H9 (cell line): ENCODE measurements at regions not wholly inside any gene's neighbourhood (a gene's known extent, or its start where the extent isn't known, plus 50 kb on each side); places are given as distances from the start of the nearest gene placed in this dataset.

Source experiments
- DNase-seq: peaks from one replicate; pipeline ENCODE4 v3.0.0-alpha.2; 2017
- H2AFZ ChIP-seq: one replicate; pipeline ENCODE4 v1.6.1; 2013; ENCODE audit warnings: mild to moderate bottlenecking, low read length, control low read depth, moderate library complexity
- H2AK5ac ChIP-seq: 2 replicates; pipeline ENCODE4 v1.6.1; 2013; ENCODE audit warnings: low read length, control low read depth, mixed read lengths; ENCODE audit not compliant: insufficient read length
- H2BK120ac ChIP-seq: one replicate; pipeline ENCODE4 v1.6.1; 2013; ENCODE audit warnings: low read depth, mild to moderate bottlenecking, low read length, control low read depth, inconsistent platforms; ENCODE audit not compliant: poor library complexity, severe bottlenecking
- H2BK12ac ChIP-seq: 2 replicates; pipeline ENCODE4 v1.6.1; 2013; ENCODE audit warnings: low read length, control low read depth, mixed read lengths, low read depth; ENCODE audit not compliant: insufficient read length
- H2BK15ac ChIP-seq: 2 replicates; pipeline ENCODE4 v1.6.1; 2013; ENCODE audit warnings: low read depth, low read length, control low read depth
- H2BK20ac ChIP-seq: one replicate; pipeline ENCODE4 v1.6.1; 2013; ENCODE audit warnings: low read depth, mild to moderate bottlenecking, low read length, control low read depth, inconsistent platforms; ENCODE audit not compliant: poor library complexity, severe bottlenecking
- H2BK5ac ChIP-seq: 2 replicates; pipeline ENCODE4 v1.6.1; 2013; ENCODE audit warnings: low read length, control low read depth, mixed read lengths; ENCODE audit not compliant: insufficient read length
- H3K14ac ChIP-seq: 2 replicates; pipeline ENCODE4 v1.6.1; 2013; ENCODE audit warnings: low read length, control low read depth; ENCODE audit not compliant: insufficient read depth
- H3K18ac ChIP-seq: 2 replicates; pipeline ENCODE4 v1.6.1; 2013; ENCODE audit warnings: low read depth, mild to moderate bottlenecking, mixed read lengths, low read length, control low read depth; ENCODE audit not compliant: insufficient read length
- H3K23ac ChIP-seq: 2 replicates; pipeline ENCODE4 v1.6.1; 2013; ENCODE audit warnings: low read length, control low read depth, mixed read lengths, low read depth; ENCODE audit not compliant: insufficient read length
- H3K23me2 ChIP-seq: 2 replicates; pipeline ENCODE4 v1.6.1; 2013; ENCODE audit warnings: low read depth, mild to moderate bottlenecking, mixed read lengths, low read length, control low read depth; ENCODE audit not compliant: insufficient read length, poor library complexity, severe bottlenecking
- H3K27ac ChIP-seq: 2 replicates; pipeline ENCODE4 v1.5.1; 2013; ENCODE audit warnings: low read length, control low read depth, mixed read lengths, low read depth; ENCODE audit not compliant: insufficient read length
- H3K27me3 ChIP-seq: 2 replicates; pipeline ENCODE4 v1.6.1; 2013; ENCODE audit warnings: low read length, control low read depth, inconsistent platforms; ENCODE audit not compliant: insufficient read depth
- H3K4ac ChIP-seq: 2 replicates; pipeline ENCODE4 v1.6.1; 2013; ENCODE audit warnings: low read depth, mild to moderate bottlenecking, control low read depth, inconsistent platforms, low read length, moderate library complexity
- H3K4me1 ChIP-seq: 2 replicates; pipeline ENCODE4 v1.6.1; 2013; ENCODE audit warnings: low read length, control low read depth, inconsistent platforms; ENCODE audit not compliant: insufficient read depth
- H3K4me2 ChIP-seq: 2 replicates; pipeline ENCODE4 v1.6.1; 2013; ENCODE audit warnings: low read length, control low read depth, mixed read lengths; ENCODE audit not compliant: insufficient read length, insufficient read depth
- H3K56ac ChIP-seq: 2 replicates; pipeline ENCODE4 v1.6.1; 2013; ENCODE audit warnings: low read depth, mild to moderate bottlenecking, mixed read lengths, low read length, control low read depth; ENCODE audit not compliant: insufficient read length
- H3K79me1 ChIP-seq: 2 replicates; pipeline ENCODE4 v1.6.1; 2013; ENCODE audit warnings: low read depth, mild to moderate bottlenecking, moderate library complexity, low read length, control low read depth, inconsistent platforms; ENCODE audit not compliant: insufficient read depth, poor library complexity, severe bottlenecking
- H3K79me2 ChIP-seq: 2 replicates; pipeline ENCODE4 v1.6.1; 2013; ENCODE audit warnings: low read length, control low read depth, inconsistent platforms; ENCODE audit not compliant: insufficient read depth
- H3K9ac ChIP-seq: 2 replicates; pipeline ENCODE4 v1.6.1; 2013; ENCODE audit warnings: low read length, control low read depth, mixed read lengths; ENCODE audit not compliant: insufficient read length; ENCODE audit errors: extremely low read depth
- H3K9me3 ChIP-seq: one replicate; pipeline ENCODE4 v1.6.1; 2013; ENCODE audit warnings: low read depth, low read length, inconsistent platforms; ENCODE audit not compliant: control insufficient read depth
- H3T11ph ChIP-seq: one replicate; pipeline ENCODE4 v1.6.1; 2013; ENCODE audit warnings: mild to moderate bottlenecking, low read length, control low read depth, inconsistent platforms
- H4K20me1 ChIP-seq: one replicate; pipeline ENCODE4 v1.6.1; 2013; ENCODE audit not compliant: control insufficient read depth, insufficient read length, insufficient read depth
- H4K5ac ChIP-seq: 2 replicates; pipeline ENCODE4 v1.6.1; 2013; ENCODE audit warnings: low read depth, mild to moderate bottlenecking, mixed read lengths, low read length, control low read depth; ENCODE audit not compliant: insufficient read length
- H4K8ac ChIP-seq: replicated peaks from 2 replicates; pipeline ENCODE4 v1.6.1; 2013; ENCODE audit warnings: low read length, control low read depth, mixed read lengths, low read depth; ENCODE audit not compliant: insufficient read length
- H4K91ac ChIP-seq: 2 replicates; pipeline ENCODE4 v1.6.1; 2013; ENCODE audit warnings: low read depth, mild to moderate bottlenecking, moderate library complexity, mixed read lengths, low read length, control low read depth; ENCODE audit not compliant: insufficient read length
- H3K27ac Mint-ChIP-seq, 3 experiments: 2 replicates in 2 of 3; 3 replicates in 1 of 3; pipeline ENCODE4 v1.8.0; 2020 to 2021; ENCODE audit warnings: mixed read lengths in 3 of 3, mild to moderate bottlenecking in 1 of 3, moderate library complexity in 1 of 3
- H3K27me3 Mint-ChIP-seq: 2 replicates; pipeline ENCODE4 v1.8.0; 2021; ENCODE audit warnings: low read depth, mild to moderate bottlenecking, moderate library complexity, mixed read lengths
- H3K36me3 Mint-ChIP-seq, 3 experiments: 2 replicates in 2 of 3; 3 replicates in 1 of 3; pipeline ENCODE4 v1.8.0; 2020 to 2021; ENCODE audit warnings: low read depth in 3 of 3, mixed read lengths in 3 of 3; ENCODE audit not compliant: insufficient read depth in 1 of 3
- H3K4me1 Mint-ChIP-seq, 2 experiments: 2 replicates each; pipeline ENCODE4 v1.8.0; 2020; ENCODE audit warnings: mixed read lengths in 2 of 2
- H3K4me3 Mint-ChIP-seq, 2 experiments: 2 replicates in 1 of 2; 3 replicates in 1 of 2; pipeline ENCODE4 v1.8.0; 2020 to 2021; ENCODE audit warnings: mild to moderate bottlenecking in 2 of 2, mixed read lengths in 2 of 2, moderate library complexity in 1 of 2
- H3K9me3 Mint-ChIP-seq, 2 experiments: 2 replicates in 1 of 2; 3 replicates in 1 of 2; pipeline ENCODE4 v1.8.0; 2020; ENCODE audit warnings: mild to moderate bottlenecking in 2 of 2, mixed read lengths in 2 of 2, moderate library complexity in 1 of 2
- WGBS: extraction: QIAGEN DNeasy Blood & Tissue Kit; methylation state at CpG from one replicate; pipeline ENCODE4 v1.1.7; 2013; ENCODE audit warnings: missing lambda C conversion rate, low lambda C conversion rate, mixed read lengths; ENCODE audit not compliant: insufficient read length; ENCODE audit errors: extremely low coverage; 5-methylcytosine and 5-hydroxymethylcytosine counted together
- TF ChIP-seq, protein P1 (sequence below): fragments of 200-600 bp; sonication (generic); conservative IDR thresholded peaks from 3 replicates; pipeline ENCODE4 v1.8.0; 2021; ENCODE audit warnings: antibody characterized with exemption, mild to moderate bottlenecking

DNA sequence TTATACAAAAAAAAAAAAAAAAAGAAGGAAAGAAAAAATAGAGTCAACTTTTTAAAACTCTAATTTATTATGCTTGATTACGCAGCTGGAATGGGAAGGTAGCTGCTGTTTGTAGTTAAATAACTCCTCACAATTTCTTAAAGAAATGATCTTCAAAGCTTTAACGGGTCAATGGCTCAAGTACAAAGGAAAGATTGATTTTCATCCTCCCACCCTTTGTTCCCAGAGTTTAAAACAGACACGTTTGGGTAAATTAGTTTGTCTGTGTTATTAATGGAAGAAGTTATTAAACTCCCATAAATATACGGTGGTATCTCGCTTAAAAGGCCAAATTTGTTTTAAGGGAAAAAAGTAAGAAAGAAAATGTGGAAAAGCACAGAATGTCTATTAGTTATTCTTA, 179.3 kb downstream of the EMX2 start:
- H3K4me3 Mint-ChIP-seq = no peak overlapping the region
- H3K4me1 ChIP-seq = peaks cover 4% of the 10 kb centered on the region; the same call in 1 of the 2 replicates
- no peak overlapping the region for H3K27ac Mint-ChIP-seq
- DNase-seq = no peak
- peaks cover 12 to 16% of the 10 kb centered on the region in 2 experiments for H3K4me1 Mint-ChIP-seq
- no peaks in the 10 kb centered on the region for H4K20me1 ChIP-seq
- H4K91ac ChIP-seq = no peak overlapping the region
- no peak overlapping the region for H4K8ac ChIP-seq
- no CpG with 5 or more reads among the region's 5 CpGs for WGBS
- H3K23me2 ChIP-seq = no peaks in the 10 kb centered on the region
- no peak overlapping the region for H3K56ac ChIP-seq
- no peak overlapping the region for H3K18ac ChIP-seq
- no peak overlapping the region for H3K4ac ChIP-seq
- no peaks in the 10 kb centered on the region for H3K79me2 ChIP-seq
- H3K27me3 ChIP-seq = no peaks in the 10 kb centered on the region
- no peak overlapping the region for H3K14ac ChIP-seq
- no peak overlapping the region for H3K4me2 ChIP-seq
- no peak overlapping the region for H2BK5ac ChIP-seq
- H2AK5ac ChIP-seq = no peak overlapping the region
- H2BK120ac ChIP-seq = no peak overlapping the region
- no peak overlapping the region for H2AFZ ChIP-seq
- TF ChIP-seq, protein P1, sequence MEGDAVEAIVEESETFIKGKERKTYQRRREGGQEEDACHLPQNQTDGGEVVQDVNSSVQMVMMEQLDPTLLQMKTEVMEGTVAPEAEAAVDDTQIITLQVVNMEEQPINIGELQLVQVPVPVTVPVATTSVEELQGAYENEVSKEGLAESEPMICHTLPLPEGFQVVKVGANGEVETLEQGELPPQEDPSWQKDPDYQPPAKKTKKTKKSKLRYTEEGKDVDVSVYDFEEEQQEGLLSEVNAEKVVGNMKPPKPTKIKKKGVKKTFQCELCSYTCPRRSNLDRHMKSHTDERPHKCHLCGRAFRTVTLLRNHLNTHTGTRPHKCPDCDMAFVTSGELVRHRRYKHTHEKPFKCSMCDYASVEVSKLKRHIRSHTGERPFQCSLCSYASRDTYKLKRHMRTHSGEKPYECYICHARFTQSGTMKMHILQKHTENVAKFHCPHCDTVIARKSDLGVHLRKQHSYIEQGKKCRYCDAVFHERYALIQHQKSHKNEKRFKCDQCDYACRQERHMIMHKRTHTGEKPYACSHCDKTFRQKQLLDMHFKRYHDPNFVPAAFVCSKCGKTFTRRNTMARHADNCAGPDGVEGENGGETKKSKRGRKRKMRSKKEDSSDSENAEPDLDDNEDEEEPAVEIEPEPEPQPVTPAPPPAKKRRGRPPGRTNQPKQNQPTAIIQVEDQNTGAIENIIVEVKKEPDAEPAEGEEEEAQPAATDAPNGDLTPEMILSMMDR = no peak
- H3K27ac ChIP-seq = no peak overlapping the region
- H3K79me1 ChIP-seq = no peaks in the 10 kb centered on the region
- peaks cover 16% of the 10 kb centered on the region for H3K27me3 Mint-ChIP-seq
- H3K9me3 Mint-ChIP-seq = no peaks in the 10 kb centered on the region
- no peak overlapping the region for H2BK12ac ChIP-seq
- H2BK20ac ChIP-seq = no peak overlapping the region
- no peak overlapping the region for H3K9ac ChIP-seq
- H4K5ac ChIP-seq = no peak overlapping the region
- H3K9me3 ChIP-seq = no peaks in the 10 kb centered on the region
- no peaks in the 10 kb centered on the region for H3K36me3 Mint-ChIP-seq
- H2BK15ac ChIP-seq = no peak overlapping the region
- no peak overlapping the region for H3K23ac ChIP-seq
- H3T11ph ChIP-seq = no peak overlapping the region
